ENCODE measurements at regions not wholly inside any gene's neighbourhood (a gene's known extent, or its start where the extent isn't known, plus 50 kb on each side); places are given as distances from the start of the nearest gene placed in this dataset.

- Histone ChIP-seq H3K4me3 (no peak overlapping the region), H2AFZ (no peak overlapping the region), H3K4me1 (ENCODE audit: insufficient read depth) (peaks cover 19% of the 10 kb centered on the region), H3K9me2 (ENCODE audit: insufficient read depth) (peaks cover 17% of the 10 kb centered on the region), H3K36me3 (ENCODE audit: insufficient read depth) (no peaks in the 10 kb centered on the region), H3F3A (replicated peaks; ENCODE audit: low read depth) (no peaks in the 10 kb centered on the region), H3K27ac (ENCODE audit: low read depth) (no peak overlapping the region), H3K4me2 (no peak overlapping the region), H3K27me3 (ENCODE audit: insufficient read depth) (no peaks in the 10 kb centered on the region), H4K20me1 (replicated peaks; ENCODE audit: insufficient read depth) (no peaks in the 10 kb centered on the region), H3K79me2 (replicated peaks; ENCODE audit: insufficient read depth) (no peaks in the 10 kb centered on the region)
- ATAC-seq (no peak), DNase-seq (ENCODE audit: low spot score) (no peak)
- Mint-ChIP-seq H3K4me3 (no peak overlapping the region), H3K4me1 (peaks cover 20% of the 10 kb centered on the region), H3K36me3 (ENCODE audit: low read depth) (peaks cover 17% of the 10 kb centered on the region), H3K9me3 (peaks cover 21% of the 10 kb centered on the region; the same call in 2 of the 3 replicates), H3K27me3 (ENCODE audit: insufficient read depth, low read depth, poor library complexity) (no peaks in the 10 kb centered on the region), H3K27ac (no peak overlapping the region)
- TF ChIP-seq ETS1 (IDR thresholded peaks at IDR 0.05) (no peak), STAT1 (IDR thresholded peaks at IDR 0.05; ENCODE audit: unreplicated experiment) (no peak), EZH2phosphoT487 (IDR thresholded peaks at IDR 0.05; ENCODE audit: unreplicated experiment) (no peak), POLR2AphosphoS5 (IDR thresholded peaks at IDR 0.05; ENCODE audit: low read depth) (no peak), NANOG (IDR thresholded peaks at IDR 0.05; ENCODE audit: borderline replicate concordance) (no peak), REST (IDR thresholded peaks at IDR 0.05; ENCODE audit: unreplicated experiment) (no peak), JUNB (IDR thresholded peaks at IDR 0.05; ENCODE audit: unreplicated experiment) (no peak)
Measured at GRCh38 chr5:108556441-108557145, 174.7 kb upstream of the FBXL17 start.

- Histone ChIP-seq H3K9me2 (ENCODE audit: insufficient read depth) (peaks cover 18% of the 10 kb centered on the region), H3K4me3 (no peak overlapping the region), H4K20me1 (replicated peaks; ENCODE audit: insufficient read depth) (no peaks in the 10 kb centered on the region), H3K4me2 (no peak overlapping the region), H2AFZ (peak overlapping the region; percentile 3; the same call in 1 of the 2 replicates), H3F3A (replicated peaks; ENCODE audit: low read depth) (no peaks in the 10 kb centered on the region), H3K36me3 (ENCODE audit: insufficient read depth) (no peaks in the 10 kb centered on the region), H3K27me3 (ENCODE audit: insufficient read depth) (no peaks in the 10 kb centered on the region), H3K4me1 (ENCODE audit: insufficient read depth) (peaks cover 23% of the 10 kb centered on the region), H3K79me2 (replicated peaks; ENCODE audit: insufficient read depth) (no peaks in the 10 kb centered on the region), H3K27ac (ENCODE audit: low read depth) (no peak overlapping the region)
- Mint-ChIP-seq H3K9me3 (no peaks in the 10 kb centered on the region), H3K4me1 (peaks cover 20% of the 10 kb centered on the region), H3K4me3 (no peak overlapping the region), H3K36me3 (ENCODE audit: low read depth) (no peaks in the 10 kb centered on the region), H3K27me3 (ENCODE audit: insufficient read depth, low read depth, poor library complexity) (peaks cover 5% of the 10 kb centered on the region), H3K27ac (no peak overlapping the region)
- ATAC-seq, result no peak
- DNase-seq (ENCODE audit: low spot score), result no peak
- no peak for TF ChIP-seq ZNF462 (CRISPR knock-in tag; IDR thresholded peaks at IDR 0.05)
- TF ChIP-seq STAT1 (IDR thresholded peaks at IDR 0.05; ENCODE audit: unreplicated experiment), result no peak
- TF ChIP-seq JUNB (IDR thresholded peaks at IDR 0.05; ENCODE audit: unreplicated experiment), result no peak
- no peak for TF ChIP-seq ZNF331 (CRISPR knock-in tag; IDR thresholded peaks at IDR 0.05; ENCODE audit: low read depth)
Measured at GRCh38 chr5:108548684-108549596, 167.0 kb upstream of the FBXL17 start.

Data from GM23338 (cell line).